ENCODE measurements at regions not wholly inside any gene's neighbourhood (a gene's known extent, or its start where the extent isn't known, plus 50 kb on each side); places are given as distances from the start of the nearest gene placed in this dataset.
"Not testable (repeated sequence)": the region's sequence is repeated elsewhere in the genome, so short reads cannot be mapped to it uniquely, and the experiment has no call there.

- no peaks in the 10 kb centered on the region for H3K36me3 ChIP-seq
- no peaks in the 10 kb centered on the region for H3K4me1 ChIP-seq
- DNase-seq: no peak
- H3K27me3 ChIP-seq: no peaks in the 10 kb centered on the region
- peaks cover 0 to 8% (median 0%) of the 10 kb centered on the region in 4 donors for H3K9me3 ChIP-seq
- no peak overlapping the region for H3K27ac ChIP-seq
- no peak for TF ChIP-seq POLR2A (IDR thresholded peaks at IDR 0.05)
- TF ChIP-seq CTCF (IDR thresholded peaks at IDR 0.05): no peak
- no peak overlapping the region for H3K4me3 ChIP-seq
Observed at GRCh38 chr16:5298202-5298601, 200.6 kb upstream of the EEF2KMT start.

GRCh38 chr16:5296176-5296575 lies 198.6 kb upstream of the EEF2KMT start:
- DNase-seq: no peak

GRCh38 chr16:5295304-5295703 lies 197.7 kb upstream of the EEF2KMT start:
- H3K4me3 ChIP-seq, H3K36me3 ChIP-seq, DNase-seq, H3K27ac ChIP-seq, H3K4me1 ChIP-seq, H3K9me3 ChIP-seq, H3K27me3 ChIP-seq: not testable (repeated sequence)

More at GRCh38 chr16:5296176-5296575, 198.6 kb upstream of the EEF2KMT start:
- Histone ChIP-seq H3K4me3 (no peak overlapping the region), H3K27me3 (no peaks in the 10 kb centered on the region), H3K27ac (no peak overlapping the region), H3K36me3 (no peaks in the 10 kb centered on the region), H3K9me3 (no peaks in the 10 kb centered on the region), H3K4me1 (no peaks in the 10 kb centered on the region)
- no peak for TF ChIP-seq CTCF (IDR thresholded peaks at IDR 0.05)
- no peak for TF ChIP-seq POLR2A (IDR thresholded peaks at IDR 0.05)

- DNase-seq, H3K36me3 ChIP-seq, H3K27ac ChIP-seq, H3K27me3 ChIP-seq, H3K4me1 ChIP-seq, H3K9me3 ChIP-seq, H3K4me3 ChIP-seq: not testable (repeated sequence)
Observed at GRCh38 chr16:5282152-5282551, 184.6 kb upstream of the EEF2KMT start.

GRCh38 chr16:5257462-5257861 lies 159.9 kb upstream of the EEF2KMT start:
- Histone ChIP-seq H3K4me1 (no peaks in the 10 kb centered on the region), H3K27ac (no peak overlapping the region), H3K36me3 (no peaks in the 10 kb centered on the region), H3K27me3 (no peaks in the 10 kb centered on the region), H3K9me3 (no peaks in the 10 kb centered on the region), H3K4me3 (no peak overlapping the region)
- DNase-seq: no peak
- no peak for TF ChIP-seq CTCF (IDR thresholded peaks at IDR 0.05)
- TF ChIP-seq POLR2A (IDR thresholded peaks at IDR 0.05): no peak

GRCh38 chr16:5252791-5253190 lies 155.2 kb upstream of the EEF2KMT start:
- no peaks in the 10 kb centered on the region for H3K4me1 ChIP-seq
- no peaks in the 10 kb centered on the region for H3K27me3 ChIP-seq
- H3K36me3 ChIP-seq: no peaks in the 10 kb centered on the region
- no peaks in the 10 kb centered on the region for H3K9me3 ChIP-seq
- no peak for DNase-seq
- TF ChIP-seq POLR2A (IDR thresholded peaks at IDR 0.05): no peak
- no peak for TF ChIP-seq CTCF (IDR thresholded peaks at IDR 0.05)
- H3K4me3 ChIP-seq: no peak overlapping the region
- no peak overlapping the region for H3K27ac ChIP-seq

GRCh38 chr16:5247403-5247802 lies 149.8 kb upstream of the EEF2KMT start:
- not testable (repeated sequence) for H3K36me3 ChIP-seq, H3K27me3 ChIP-seq, DNase-seq, H3K27ac ChIP-seq, H3K4me1 ChIP-seq, H3K4me3 ChIP-seq, H3K9me3 ChIP-seq

GRCh38 chr16:5240278-5240626 lies 142.7 kb upstream of the EEF2KMT start:
- not testable (repeated sequence) for H3K27me3 ChIP-seq, H3K27ac ChIP-seq, H3K9me3 ChIP-seq, DNase-seq, H3K36me3 ChIP-seq, H3K4me1 ChIP-seq
- peak overlapping the region in 3 of 4 donors; percentile 20 to 46 (median 39) for H3K4me3 ChIP-seq
